ENCODE measurements at regions not wholly inside any gene's neighbourhood (a gene's known extent, or its start where the extent isn't known, plus 50 kb on each side); places are given as distances from the start of the nearest gene placed in this dataset.

- POLR2A ChIA-PET = no interaction called here
- no peak overlapping the region for H3K27ac ChIP-seq (ENCODE audit: low read length)
- intact Hi-C loops (cut with micrococcal nuclease; ENCODE audit: unreplicated experiment) = no loop called here
- BruUV-seq (replicated peaks) = no TSS peak
- DNase-seq (ENCODE audit: low read depth, low spot score) = no peak
- H3K27me3 ChIP-seq (ENCODE audit: control insufficient read depth, insufficient read depth, low read length) = no peaks in the 10 kb centered on the region
- CTCF ChIA-PET = no interaction called here
- in situ Hi-C loops (cut with HindIII; ENCODE audit: low pct_unique_long_range_greater_than_20kb, low sequenced_read_pairs) = no loop called here
- H3K4me3 ChIP-seq (ENCODE audit: low read depth in 2 of 2, low read length in 2 of 2) = no peak overlapping the region
- no peaks in the 10 kb centered on the region for H3K4me1 ChIP-seq (ENCODE audit: control insufficient read depth, insufficient read depth, low read length)
- no peaks in the 10 kb centered on the region for H3K9me3 ChIP-seq (ENCODE audit: control insufficient read depth, insufficient read depth, low read depth, low read length)
- TF ChIP-seq, protein P1, sequence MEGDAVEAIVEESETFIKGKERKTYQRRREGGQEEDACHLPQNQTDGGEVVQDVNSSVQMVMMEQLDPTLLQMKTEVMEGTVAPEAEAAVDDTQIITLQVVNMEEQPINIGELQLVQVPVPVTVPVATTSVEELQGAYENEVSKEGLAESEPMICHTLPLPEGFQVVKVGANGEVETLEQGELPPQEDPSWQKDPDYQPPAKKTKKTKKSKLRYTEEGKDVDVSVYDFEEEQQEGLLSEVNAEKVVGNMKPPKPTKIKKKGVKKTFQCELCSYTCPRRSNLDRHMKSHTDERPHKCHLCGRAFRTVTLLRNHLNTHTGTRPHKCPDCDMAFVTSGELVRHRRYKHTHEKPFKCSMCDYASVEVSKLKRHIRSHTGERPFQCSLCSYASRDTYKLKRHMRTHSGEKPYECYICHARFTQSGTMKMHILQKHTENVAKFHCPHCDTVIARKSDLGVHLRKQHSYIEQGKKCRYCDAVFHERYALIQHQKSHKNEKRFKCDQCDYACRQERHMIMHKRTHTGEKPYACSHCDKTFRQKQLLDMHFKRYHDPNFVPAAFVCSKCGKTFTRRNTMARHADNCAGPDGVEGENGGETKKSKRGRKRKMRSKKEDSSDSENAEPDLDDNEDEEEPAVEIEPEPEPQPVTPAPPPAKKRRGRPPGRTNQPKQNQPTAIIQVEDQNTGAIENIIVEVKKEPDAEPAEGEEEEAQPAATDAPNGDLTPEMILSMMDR (IDR thresholded peaks at IDR 0.05) = no peak
- H3K36me3 ChIP-seq (ENCODE audit: control insufficient read depth, insufficient read depth, low read length) = no peaks in the 10 kb centered on the region
- no peak for ATAC-seq
These were observed 104.0 kb downstream of the CDC7 start for GRCh38 chr1:91604632-91605031.

- ATAC-seq (no peak), DNase-seq (ENCODE audit: low read depth, low spot score) (no peak)
- intact Hi-C loops (cut with micrococcal nuclease; ENCODE audit: unreplicated experiment) = no loop called here
- BruUV-seq (replicated peaks) = no TSS peak
- TF ChIP-seq, protein P2, sequence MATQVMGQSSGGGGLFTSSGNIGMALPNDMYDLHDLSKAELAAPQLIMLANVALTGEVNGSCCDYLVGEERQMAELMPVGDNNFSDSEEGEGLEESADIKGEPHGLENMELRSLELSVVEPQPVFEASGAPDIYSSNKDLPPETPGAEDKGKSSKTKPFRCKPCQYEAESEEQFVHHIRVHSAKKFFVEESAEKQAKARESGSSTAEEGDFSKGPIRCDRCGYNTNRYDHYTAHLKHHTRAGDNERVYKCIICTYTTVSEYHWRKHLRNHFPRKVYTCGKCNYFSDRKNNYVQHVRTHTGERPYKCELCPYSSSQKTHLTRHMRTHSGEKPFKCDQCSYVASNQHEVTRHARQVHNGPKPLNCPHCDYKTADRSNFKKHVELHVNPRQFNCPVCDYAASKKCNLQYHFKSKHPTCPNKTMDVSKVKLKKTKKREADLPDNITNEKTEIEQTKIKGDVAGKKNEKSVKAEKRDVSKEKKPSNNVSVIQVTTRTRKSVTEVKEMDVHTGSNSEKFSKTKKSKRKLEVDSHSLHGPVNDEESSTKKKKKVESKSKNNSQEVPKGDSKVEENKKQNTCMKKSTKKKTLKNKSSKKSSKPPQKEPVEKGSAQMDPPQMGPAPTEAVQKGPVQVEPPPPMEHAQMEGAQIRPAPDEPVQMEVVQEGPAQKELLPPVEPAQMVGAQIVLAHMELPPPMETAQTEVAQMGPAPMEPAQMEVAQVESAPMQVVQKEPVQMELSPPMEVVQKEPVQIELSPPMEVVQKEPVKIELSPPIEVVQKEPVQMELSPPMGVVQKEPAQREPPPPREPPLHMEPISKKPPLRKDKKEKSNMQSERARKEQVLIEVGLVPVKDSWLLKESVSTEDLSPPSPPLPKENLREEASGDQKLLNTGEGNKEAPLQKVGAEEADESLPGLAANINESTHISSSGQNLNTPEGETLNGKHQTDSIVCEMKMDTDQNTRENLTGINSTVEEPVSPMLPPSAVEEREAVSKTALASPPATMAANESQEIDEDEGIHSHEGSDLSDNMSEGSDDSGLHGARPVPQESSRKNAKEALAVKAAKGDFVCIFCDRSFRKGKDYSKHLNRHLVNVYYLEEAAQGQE (IDR thresholded peaks at IDR 0.05; ENCODE audit: insufficient read depth in 1 of 2, low read depth in 2 of 2, low read length in 1 of 2) = no peak
- TF ChIP-seq, protein P1 (IDR thresholded peaks at IDR 0.05) = no peak
- TF ChIP-seq TCF7L2 (IDR thresholded peaks at IDR 0.05; ENCODE audit: low read depth, low read length) = no peak
- Histone ChIP-seq H3K4me1 (ENCODE audit: control insufficient read depth, insufficient read depth, low read length) (no peaks in the 10 kb centered on the region), H3K36me3 (ENCODE audit: control insufficient read depth, insufficient read depth, low read length) (no peaks in the 10 kb centered on the region), H3K9me3 (ENCODE audit: control insufficient read depth, insufficient read depth, low read depth, low read length) (no peaks in the 10 kb centered on the region), H3K27me3 (ENCODE audit: control insufficient read depth, insufficient read depth, low read length) (no peaks in the 10 kb centered on the region), H3K4me3 (ENCODE audit: low read depth in 2 of 2, low read length in 2 of 2) (no peak overlapping the region), H3K27ac (ENCODE audit: low read length) (no peak overlapping the region)
- POLR2A ChIA-PET = no interaction called here
- CTCF ChIA-PET = no interaction called here
- in situ Hi-C loops (cut with HindIII; ENCODE audit: low pct_unique_long_range_greater_than_20kb, low sequenced_read_pairs) = no loop called here
These were observed 104.9 kb downstream of the CDC7 start for GRCh38 chr1:91605566-91605965.

DNA sequence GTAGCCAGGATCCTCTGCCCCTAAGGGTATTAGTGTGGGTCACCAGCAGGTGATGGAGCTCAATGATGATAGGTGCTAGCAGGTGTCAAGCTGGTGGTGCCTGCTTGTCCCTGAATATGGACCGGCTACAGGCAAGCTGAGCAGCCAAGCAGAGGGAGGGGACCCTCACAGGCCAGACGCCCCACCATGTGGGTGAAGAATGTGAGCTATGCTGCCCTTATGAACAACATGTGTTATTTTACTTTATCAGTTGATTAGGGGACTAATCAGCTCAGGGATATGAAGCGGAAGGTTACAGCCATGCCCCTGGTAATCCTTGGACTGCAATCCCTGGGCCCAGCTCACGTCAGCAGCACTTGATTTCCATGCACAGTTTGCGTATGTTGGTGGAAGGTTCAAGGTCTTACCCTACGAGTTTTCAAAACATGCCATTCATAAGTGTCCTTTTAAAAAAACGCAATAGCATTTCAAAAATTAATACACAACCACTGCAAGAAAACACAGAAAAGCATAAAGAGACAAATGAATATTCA, 106.0 kb downstream of the CDC7 start:
- Histone ChIP-seq H3K27ac (ENCODE audit: low read length) (no peak overlapping the region), H3K27me3 (ENCODE audit: control insufficient read depth, insufficient read depth, low read length) (no peaks in the 10 kb centered on the region), H3K4me1 (ENCODE audit: control insufficient read depth, insufficient read depth, low read length) (no peaks in the 10 kb centered on the region), H3K9me3 (ENCODE audit: control insufficient read depth, insufficient read depth, low read depth, low read length) (no peaks in the 10 kb centered on the region), H3K36me3 (ENCODE audit: control insufficient read depth, insufficient read depth, low read length) (no peaks in the 10 kb centered on the region), H3K4me3 (ENCODE audit: low read depth in 2 of 2, low read length in 2 of 2) (no peak overlapping the region)
- TF ChIP-seq POLR2AphosphoS5 (IDR thresholded peaks at IDR 0.05; ENCODE audit: low read depth, low read length) (no peak), SIN3A (IDR thresholded peaks at IDR 0.05; ENCODE audit: borderline replicate concordance, insufficient read depth, low read depth, low read length) (no peak), TCF7L2 (IDR thresholded peaks at IDR 0.05; ENCODE audit: low read depth, low read length) (no peak)
- TF ChIP-seq, protein P2 (IDR thresholded peaks at IDR 0.05; ENCODE audit: insufficient read depth in 1 of 2, low read depth in 2 of 2, low read length in 1 of 2) = no peak
- TF ChIP-seq, protein P1 (IDR thresholded peaks at IDR 0.05) = no peak
- ChIA-PET POLR2A (interaction anchor here (0.6 kb wide), 1 partner anchor 118 kb away, joined by 3 read pairs; no protein-coding TSS in a partner anchor), CTCF (no interaction called here)
- BruUV-seq (replicated peaks) = no TSS peak
- no peak for ATAC-seq
- no peak for DNase-seq (ENCODE audit: low read depth, low spot score)
- in situ Hi-C loops (cut with HindIII; ENCODE audit: low pct_unique_long_range_greater_than_20kb, low sequenced_read_pairs) = no loop called here
- intact Hi-C loops (cut with micrococcal nuclease; ENCODE audit: unreplicated experiment) = no loop called here

Measured in Panc1 (cell line).